CD14-positive monocyte (primary cell): ENCODE measurements at regions not wholly inside any gene's neighbourhood (a gene's known extent, or its start where the extent isn't known, plus 50 kb on each side); places are given as distances from the start of the nearest gene placed in this dataset.

Experiments
- DNase-seq, 3 donors: peaks; one replicate each; pipeline ENCODE4 v3.0.0-alpha.2; 2011 to 2022
- H2AFZ ChIP-seq: 2 replicates; pipeline ENCODE4 v1.6.0; 2012; ENCODE audit warnings: mild to moderate bottlenecking, low read depth, low read length, inconsistent platforms; ENCODE audit not compliant: insufficient read depth, poor library complexity, severe bottlenecking
- H3K27ac ChIP-seq, 2 donors: 1 replicate in 1 of 2; 2 replicates in 1 of 2; pipeline ENCODE4 v1.5.1; 2012 to 2013; ENCODE audit warnings: low read length in 2 of 2, control low read depth in 1 of 2, inconsistent platforms in 1 of 2, low read depth in 1 of 2, mild to moderate bottlenecking in 1 of 2
- H3K27me3 ChIP-seq, 2 donors: one replicate each; pipeline versions ENCODE4 v1.6.0 to v1.6.1; 2011 to 2013; ENCODE audit warnings: low read length in 2 of 2; ENCODE audit not compliant: control insufficient read depth in 2 of 2, insufficient read depth in 2 of 2
- H3K36me3 ChIP-seq, 2 donors: replicated peaks in 1 of 2; 1 replicate in 1 of 2; 2 replicates in 1 of 2; pipeline versions ENCODE4 v1.5.1 to v1.6.1; 2012 to 2013; ENCODE audit warnings: low read length in 2 of 2, control low read depth in 1 of 2, inconsistent platforms in 1 of 2, mild to moderate bottlenecking in 1 of 2; ENCODE audit not compliant: insufficient read depth in 2 of 2, control insufficient read depth in 1 of 2
- H3K4me1 ChIP-seq, 2 donors: 1 replicate in 1 of 2; 2 replicates in 1 of 2; pipeline versions ENCODE4 v1.5.1 to v1.6.1; 2012 to 2013; ENCODE audit warnings: low read length in 2 of 2, control low read depth in 1 of 2, inconsistent platforms in 1 of 2, mild to moderate bottlenecking in 1 of 2, moderate library complexity in 1 of 2; ENCODE audit not compliant: insufficient read depth in 2 of 2, control insufficient read depth in 1 of 2
- H3K4me2 ChIP-seq: replicated peaks from 2 replicates; pipeline ENCODE3; 2012; ENCODE audit warnings: low read length, moderate library complexity, mild to moderate bottlenecking; ENCODE audit not compliant: poor library complexity, severe bottlenecking; ENCODE audit errors: extremely low read depth
- H3K4me3 ChIP-seq, 3 experiments: fragments of 200-600 bp in 1 of 3; sonication (generic) in 1 of 3; replicated peaks in 1 of 3; 1 replicate in 2 of 3; 2 replicates in 1 of 3; pipeline ENCODE4 v1.5.1; 2011 to 2013; ENCODE audit warnings: low read length in 3 of 3, mild to moderate bottlenecking in 3 of 3, control low read depth in 2 of 3, low read depth in 2 of 3, inconsistent platforms in 1 of 3, moderate library complexity in 1 of 3
- H3K79me2 ChIP-seq: 2 replicates; pipeline ENCODE4 v1.6.0; 2012; ENCODE audit warnings: mild to moderate bottlenecking, control low read depth, inconsistent platforms, low read length, moderate library complexity; ENCODE audit not compliant: insufficient read depth
- H3K9ac ChIP-seq: 2 replicates; pipeline ENCODE4 v1.6.0; 2017; ENCODE audit warnings: low read length, mild to moderate bottlenecking; ENCODE audit not compliant: insufficient read depth, poor library complexity, severe bottlenecking
- H3K9me3 ChIP-seq, 2 donors: replicated peaks in 1 of 2; 1 replicate in 1 of 2; 2 replicates in 1 of 2; pipeline versions ENCODE4 v1.5.1 to v1.6.1; 2012 to 2013; ENCODE audit warnings: low read length in 2 of 2, control low read depth in 1 of 2; ENCODE audit not compliant: control insufficient read depth in 1 of 2, insufficient read depth in 1 of 2
- H4K20me1 ChIP-seq: 2 replicates; pipeline ENCODE4 v1.6.0; 2012; ENCODE audit warnings: mild to moderate bottlenecking, low read length, control low read depth, moderate library complexity; ENCODE audit not compliant: insufficient read depth
- H3K27ac Mint-ChIP-seq, 7 donors: one replicate each; pipeline ENCODE4 v1.8.0; 2020; ENCODE audit warnings: mild to moderate bottlenecking in 7 of 7, mixed read lengths in 7 of 7, moderate library complexity in 6 of 7, inconsistent platforms in 2 of 7
- H3K27me3 Mint-ChIP-seq, 3 donors: one replicate each; pipeline ENCODE4 v1.8.0; 2021 to 2022; ENCODE audit warnings: low read depth in 3 of 3, mild to moderate bottlenecking in 3 of 3, mixed read lengths in 3 of 3, moderate library complexity in 3 of 3, inconsistent platforms in 1 of 3
- H3K36me3 Mint-ChIP-seq, 2 donors: one replicate each; pipeline ENCODE4 v1.8.0; 2020; ENCODE audit warnings: mixed read lengths in 2 of 2, inconsistent platforms in 1 of 2, mild to moderate bottlenecking in 1 of 2
- H3K4me1 Mint-ChIP-seq: one replicate; pipeline ENCODE4 v1.8.0; 2020; ENCODE audit warnings: mild to moderate bottlenecking, mixed read lengths
- H3K4me3 Mint-ChIP-seq, 2 donors: one replicate each; pipeline ENCODE4 v1.8.0; 2020; ENCODE audit warnings: mild to moderate bottlenecking in 2 of 2, mixed read lengths in 2 of 2, moderate library complexity in 1 of 2
- H3K9me3 Mint-ChIP-seq, 7 donors: one replicate each; pipeline ENCODE4 v1.8.0; 2020 to 2022; ENCODE audit warnings: mixed read lengths in 7 of 7, mild to moderate bottlenecking in 6 of 7, moderate library complexity in 6 of 7, inconsistent platforms in 2 of 7
- WGBS: methylation state at CpG from one replicate; pipeline ENCODE4 v1.1.5; 2013; ENCODE audit warnings: missing lambda C conversion rate; ENCODE audit not compliant: insufficient coverage; 5-methylcytosine and 5-hydroxymethylcytosine counted together
- intact Hi-C, 2 donors: fragments of 100-400 bp; cut with micrococcal nuclease; formaldehyde crosslinking; loops; one replicate each; pipeline versions ENCODE4 v1.15.0 to v1.15.1; 2023
- TF ChIP-seq, protein P1 (sequence below): fragments of 200-600 bp; IDR thresholded peaks from one replicate; pipeline ENCODE4 v1.8.0; 2022; ENCODE audit warnings: antibody characterized with exemption, mild to moderate bottlenecking

DNA sequence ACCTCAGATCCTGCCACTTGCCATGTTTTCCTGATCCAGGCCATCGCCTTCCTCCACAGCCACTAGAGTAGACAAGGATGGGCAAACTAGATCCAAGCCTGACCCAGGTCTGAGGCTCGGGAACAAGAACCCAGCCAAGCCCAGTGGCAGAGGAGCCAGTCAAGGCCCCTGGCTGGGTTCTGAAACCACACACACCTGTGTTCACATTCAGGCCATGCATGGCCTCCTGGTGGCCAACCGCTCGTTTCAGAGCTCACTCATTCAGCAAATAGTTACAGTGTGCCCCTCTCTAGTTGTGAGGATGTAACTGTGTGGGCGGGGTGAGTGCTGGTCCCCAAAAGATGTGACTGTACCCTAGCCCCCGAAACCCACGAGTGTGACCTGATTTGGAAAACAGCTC lies 337.6 kb downstream of the CTTN start:
- Mint-ChIP-seq H3K4me3 (no peak overlapping the region), H3K27me3 (peaks cover 0 to 3% (median 0%) of the 10 kb centered on the region in 3 donors), H3K9me3 (peaks cover 0 to 2% (median 0%) of the 10 kb centered on the region in 7 donors), H3K27ac (peak overlapping the region in 1 of 7 donors; percentile 2), H3K36me3 (no peaks in the 10 kb centered on the region), H3K4me1 (no peaks in the 10 kb centered on the region)
- no peak for DNase-seq
- Histone ChIP-seq H3K79me2 (no peaks in the 10 kb centered on the region), H3K4me2 (no peak overlapping the region), H3K36me3 (no peaks in the 10 kb centered on the region), H3K4me3 (no peak overlapping the region), H4K20me1 (no peaks in the 10 kb centered on the region), H3K4me1 (no peaks in the 10 kb centered on the region), H3K27ac (no peak overlapping the region), H3K27me3 (no peaks in the 10 kb centered on the region), H3K9me3 (no peaks in the 10 kb centered on the region), H3K9ac (no peak overlapping the region), H2AFZ (no peak overlapping the region)
- TF ChIP-seq, protein P1, sequence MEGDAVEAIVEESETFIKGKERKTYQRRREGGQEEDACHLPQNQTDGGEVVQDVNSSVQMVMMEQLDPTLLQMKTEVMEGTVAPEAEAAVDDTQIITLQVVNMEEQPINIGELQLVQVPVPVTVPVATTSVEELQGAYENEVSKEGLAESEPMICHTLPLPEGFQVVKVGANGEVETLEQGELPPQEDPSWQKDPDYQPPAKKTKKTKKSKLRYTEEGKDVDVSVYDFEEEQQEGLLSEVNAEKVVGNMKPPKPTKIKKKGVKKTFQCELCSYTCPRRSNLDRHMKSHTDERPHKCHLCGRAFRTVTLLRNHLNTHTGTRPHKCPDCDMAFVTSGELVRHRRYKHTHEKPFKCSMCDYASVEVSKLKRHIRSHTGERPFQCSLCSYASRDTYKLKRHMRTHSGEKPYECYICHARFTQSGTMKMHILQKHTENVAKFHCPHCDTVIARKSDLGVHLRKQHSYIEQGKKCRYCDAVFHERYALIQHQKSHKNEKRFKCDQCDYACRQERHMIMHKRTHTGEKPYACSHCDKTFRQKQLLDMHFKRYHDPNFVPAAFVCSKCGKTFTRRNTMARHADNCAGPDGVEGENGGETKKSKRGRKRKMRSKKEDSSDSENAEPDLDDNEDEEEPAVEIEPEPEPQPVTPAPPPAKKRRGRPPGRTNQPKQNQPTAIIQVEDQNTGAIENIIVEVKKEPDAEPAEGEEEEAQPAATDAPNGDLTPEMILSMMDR, result no peak
- 88% methylated on average over 5 of the region's 7 CpGs for whole genome bisulfite sequencing
- intact Hi-C loops, result no loop called here

DNA sequence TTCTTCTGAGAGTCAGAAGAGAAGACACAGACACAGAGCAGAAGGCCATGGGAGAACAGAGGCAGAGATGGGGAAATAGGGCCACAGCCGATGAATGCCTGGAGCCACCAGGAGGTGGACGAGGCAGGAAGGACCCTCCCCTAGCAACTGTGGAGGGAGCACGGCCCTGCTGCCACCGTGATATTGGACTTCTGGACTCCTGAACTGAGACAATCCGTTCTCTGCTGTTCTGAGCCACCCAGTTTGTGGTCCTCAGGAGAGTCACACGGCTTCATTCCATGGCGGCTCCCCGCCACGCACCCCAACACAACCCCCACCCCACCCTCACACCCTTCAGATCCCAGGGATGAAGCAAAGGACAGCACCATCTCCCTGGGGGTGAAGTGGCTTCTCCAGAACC lies 338.1 kb downstream of the CTTN start:
- H3K36me3 Mint-ChIP-seq, result no peaks in the 10 kb centered on the region
- no peaks in the 10 kb centered on the region for H4K20me1 ChIP-seq
- TF ChIP-seq, protein P1, result no peak
- no peaks in the 10 kb centered on the region for H3K9me3 ChIP-seq
- peaks cover 0 to 2% (median 0%) of the 10 kb centered on the region in 7 donors for H3K9me3 Mint-ChIP-seq
- H3K27me3 Mint-ChIP-seq, result peaks cover 0 to 5% (median 0%) of the 10 kb centered on the region in 3 donors
- WGBS, result 92% methylated on average over 7 of the region's 9 CpGs
- no peak overlapping the region for H2AFZ ChIP-seq
- H3K27me3 ChIP-seq, result no peaks in the 10 kb centered on the region
- no peaks in the 10 kb centered on the region for H3K36me3 ChIP-seq
- no peaks in the 10 kb centered on the region for H3K4me1 Mint-ChIP-seq
- no peak overlapping the region for H3K4me3 ChIP-seq
- no peaks in the 10 kb centered on the region for H3K79me2 ChIP-seq
- no peak overlapping the region for H3K27ac Mint-ChIP-seq
- no peak for DNase-seq
- H3K27ac ChIP-seq, result no peak overlapping the region
- no peak overlapping the region for H3K4me2 ChIP-seq
- no peak overlapping the region for H3K4me3 Mint-ChIP-seq
- H3K9ac ChIP-seq, result no peak overlapping the region
- intact Hi-C loops, result no loop called here
- H3K4me1 ChIP-seq, result no peaks in the 10 kb centered on the region
